K562 (cell line): ENCODE measurements at regions not wholly inside any gene's neighbourhood (a gene's known extent, or its start where the extent isn't known, plus 50 kb on each side); places are given as distances from the start of the nearest gene placed in this dataset.

ENCODE experiments used
- CTCF ChIP-seq, 3 experiments: IDR thresholded peaks in 2 of 3; conservative IDR thresholded peaks in 1 of 3; 2 replicates each; pipeline ENCODE4 v1.5.1; 2011 to 2012; ENCODE audit warnings: low read length in 3 of 3, mild to moderate bottlenecking in 3 of 3, control low read depth in 2 of 3, improper control_type of control experiment in 1 of 3, inconsistent platforms in 1 of 3, low read depth in 1 of 3, mixed read lengths in 1 of 3, moderate library complexity in 1 of 3; ENCODE audit not compliant: insufficient read depth in 2 of 3
- MAX ChIP-seq: sonication (generic); formaldehyde crosslinking; IDR thresholded peaks from 2 replicates; pipeline ENCODE4 v1.9.0; 2022; ENCODE audit warnings: mild to moderate bottlenecking, missing genetic modification reagents
- MTA2 ChIP-seq: fragments of 450-650 bp; IDR thresholded peaks from 2 replicates; pipeline ENCODE4 v1.6.1; 2016; ENCODE audit warnings: low read depth
- SETDB1 ChIP-seq: IDR thresholded peaks from one replicate; pipeline ENCODE4 v1.6.1; 2012; ENCODE audit warnings: low read length, control low read depth, inconsistent platforms
- SREBF2 ChIP-seq: sonication (generic); formaldehyde crosslinking; IDR thresholded peaks from 2 replicates; pipeline ENCODE4 v1.4.0; 2020; ENCODE audit warnings: mild to moderate bottlenecking, missing genetic modification reagents
- ZBTB7A ChIP-seq: IDR thresholded peaks from 2 replicates; pipeline ENCODE4 v1.6.1; 2011; ENCODE audit warnings: low read depth, mild to moderate bottlenecking, low read length, moderate library complexity, borderline replicate concordance; ENCODE audit not compliant: control insufficient read depth

GRCh38 chr7:84908196-84908793 is 278.6 kb downstream of the SEMA3D start:
- TF ChIP-seq MTA2 (no peak), ZBTB7A (no peak), MAX (no peak), CTCF (IDR thresholded peaks at IDR 0.05 in 2 of 3, conservative IDR thresholded peaks at IDR 0.05 in 1 of 3; ENCODE audit: insufficient read depth in 2 of 3, low read depth in 1 of 3, low read length in 3 of 3) (no peak), SREBF2 (no peak), SETDB1 (no peak)
